ENCODE measurements at regions not wholly inside any gene's neighbourhood (a gene's known extent, or its start where the extent isn't known, plus 50 kb on each side); places are given as distances from the start of the nearest gene placed in this dataset.

- Mint-ChIP-seq H3K9me3 (no peaks in the 10 kb centered on the region), H3K27ac (no peak overlapping the region), H3K36me3 (no peaks in the 10 kb centered on the region), H3K4me1 (ENCODE audit: unreplicated experiment) (peaks cover 25% of the 10 kb centered on the region), H3K4me3 (no peak overlapping the region), H3K27me3 (no peaks in the 10 kb centered on the region)
- TF ChIP-seq, protein P1, sequence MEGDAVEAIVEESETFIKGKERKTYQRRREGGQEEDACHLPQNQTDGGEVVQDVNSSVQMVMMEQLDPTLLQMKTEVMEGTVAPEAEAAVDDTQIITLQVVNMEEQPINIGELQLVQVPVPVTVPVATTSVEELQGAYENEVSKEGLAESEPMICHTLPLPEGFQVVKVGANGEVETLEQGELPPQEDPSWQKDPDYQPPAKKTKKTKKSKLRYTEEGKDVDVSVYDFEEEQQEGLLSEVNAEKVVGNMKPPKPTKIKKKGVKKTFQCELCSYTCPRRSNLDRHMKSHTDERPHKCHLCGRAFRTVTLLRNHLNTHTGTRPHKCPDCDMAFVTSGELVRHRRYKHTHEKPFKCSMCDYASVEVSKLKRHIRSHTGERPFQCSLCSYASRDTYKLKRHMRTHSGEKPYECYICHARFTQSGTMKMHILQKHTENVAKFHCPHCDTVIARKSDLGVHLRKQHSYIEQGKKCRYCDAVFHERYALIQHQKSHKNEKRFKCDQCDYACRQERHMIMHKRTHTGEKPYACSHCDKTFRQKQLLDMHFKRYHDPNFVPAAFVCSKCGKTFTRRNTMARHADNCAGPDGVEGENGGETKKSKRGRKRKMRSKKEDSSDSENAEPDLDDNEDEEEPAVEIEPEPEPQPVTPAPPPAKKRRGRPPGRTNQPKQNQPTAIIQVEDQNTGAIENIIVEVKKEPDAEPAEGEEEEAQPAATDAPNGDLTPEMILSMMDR (conservative IDR thresholded peaks at IDR 0.05) = no peak
- DNase-seq (ENCODE audit: extremely low spot score, unreplicated experiment) = no peak
These were observed 85.3 kb upstream of the AKAP12 start for GRCh38 chr6:151154418-151154817.

GRCh38 chr6:151155095-151155494 is 84.7 kb upstream of the AKAP12 start:
- H3K27ac Mint-ChIP-seq = no peak overlapping the region
- no peaks in the 10 kb centered on the region for H3K36me3 Mint-ChIP-seq
- H3K9me3 Mint-ChIP-seq = no peaks in the 10 kb centered on the region

DNA sequence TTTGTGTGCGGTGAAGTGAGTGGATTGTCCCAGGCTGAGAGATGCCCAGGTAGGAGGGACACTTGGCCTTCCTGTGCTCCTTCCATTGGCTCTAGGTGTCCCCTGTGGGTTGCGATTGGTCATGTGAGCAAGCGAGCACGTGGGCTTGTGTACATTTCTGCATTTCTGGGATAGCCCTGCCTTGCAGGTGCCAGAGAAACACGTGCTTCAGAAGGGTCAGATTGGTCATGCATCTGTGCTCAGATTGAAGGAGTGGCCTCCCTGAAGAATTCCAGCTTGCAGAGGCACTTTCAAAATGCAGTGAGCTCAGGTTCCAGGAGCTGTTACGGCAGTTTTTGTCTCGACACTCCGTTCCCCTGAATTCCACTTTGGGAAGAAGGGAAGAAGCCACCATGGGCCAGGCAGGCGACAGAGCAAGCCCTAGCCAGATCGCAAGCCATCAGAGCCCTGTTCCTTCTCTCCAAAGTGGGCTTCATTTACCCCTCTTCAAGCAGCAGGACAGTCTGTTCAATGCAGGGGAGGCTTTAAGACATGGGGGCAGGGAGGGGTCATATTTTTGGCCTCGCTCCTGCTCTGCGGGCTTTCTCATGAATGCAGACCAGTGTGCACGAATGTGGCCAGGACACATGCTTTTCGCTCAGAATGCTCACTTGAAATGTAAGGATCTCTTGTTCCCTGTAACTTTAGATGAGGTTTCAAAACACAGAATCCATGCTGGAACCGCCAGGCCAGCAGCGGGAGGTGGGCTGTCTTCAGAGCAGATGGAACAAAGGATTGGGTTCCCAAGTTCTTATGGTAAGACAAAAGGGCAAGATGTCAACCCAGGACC is 78.6 kb upstream of the AKAP12 start:
- Mint-ChIP-seq H3K27me3 (no peaks in the 10 kb centered on the region), H3K36me3 (no peaks in the 10 kb centered on the region), H3K4me1 (ENCODE audit: unreplicated experiment) (peaks cover 23% of the 10 kb centered on the region), H3K9me3 (no peaks in the 10 kb centered on the region), H3K4me3 (peak overlapping the region; percentile 30), H3K27ac (peak overlapping the region; percentile 56)
- TF ChIP-seq, protein P1 (conservative IDR thresholded peaks at IDR 0.05) = no peak
- no peak for DNase-seq (ENCODE audit: extremely low spot score, unreplicated experiment)

More at GRCh38 chr6:151155095-151155494, 84.7 kb upstream of the AKAP12 start:
- DNase-seq (ENCODE audit: extremely low spot score, unreplicated experiment) = no peak
- TF ChIP-seq, protein P1 (conservative IDR thresholded peaks at IDR 0.05) = no peak
- Mint-ChIP-seq H3K4me1 (ENCODE audit: unreplicated experiment) (peaks cover 21% of the 10 kb centered on the region), H3K27me3 (no peaks in the 10 kb centered on the region), H3K4me3 (no peak overlapping the region)

DNA sequence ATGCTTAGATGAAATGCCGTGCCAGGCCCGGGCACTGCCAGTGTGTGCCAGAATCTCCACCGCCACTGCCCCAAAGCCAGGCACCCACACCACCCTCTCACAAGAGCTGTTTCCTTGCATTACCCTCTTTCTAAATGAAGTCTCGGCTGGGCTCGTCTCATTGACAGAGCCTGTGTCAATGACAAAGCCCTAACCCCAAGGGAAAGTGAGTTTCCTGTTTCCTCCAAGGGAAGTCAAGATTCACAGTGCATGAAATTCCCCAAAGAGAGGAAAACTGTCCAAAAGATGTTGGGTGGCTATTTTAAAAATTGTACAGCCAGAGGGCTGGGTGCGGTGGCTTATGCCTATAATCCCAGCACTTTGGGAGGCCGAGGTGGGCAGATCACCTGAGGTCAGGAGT is 75.4 kb upstream of the AKAP12 start:
- Mint-ChIP-seq H3K4me3 (no peak overlapping the region), H3K9me3 (peaks cover 8% of the 10 kb centered on the region), H3K36me3 (no peaks in the 10 kb centered on the region), H3K4me1 (ENCODE audit: unreplicated experiment) (peaks cover 27% of the 10 kb centered on the region), H3K27ac (no peak overlapping the region), H3K27me3 (no peaks in the 10 kb centered on the region)
- DNase-seq (ENCODE audit: extremely low spot score, unreplicated experiment) = no peak
- TF ChIP-seq, protein P1 (conservative IDR thresholded peaks at IDR 0.05) = no peak

GRCh38 chr6:151166180-151166579 is 73.6 kb upstream of the AKAP12 start:
- H3K27me3 Mint-ChIP-seq = no peaks in the 10 kb centered on the region
- no peak for DNase-seq (ENCODE audit: extremely low spot score, unreplicated experiment)

More at GRCh38 chr6:151166180-151166579, 73.6 kb upstream of the AKAP12 start:
- TF ChIP-seq, protein P1 (conservative IDR thresholded peaks at IDR 0.05) = no peak
- Mint-ChIP-seq H3K4me1 (ENCODE audit: unreplicated experiment) (peaks cover 16% of the 10 kb centered on the region), H3K27ac (no peak overlapping the region), H3K4me3 (no peak overlapping the region), H3K9me3 (peaks cover 12% of the 10 kb centered on the region), H3K36me3 (no peaks in the 10 kb centered on the region)

Measured in type B pancreatic cell (in vitro differentiated cells).